Kidney (tissue), 13 donors: ENCODE measurements at regions not wholly inside any gene's neighbourhood (a gene's known extent, or its start where the extent isn't known, plus 50 kb on each side); places are given as distances from the start of the nearest gene placed in this dataset.

Source experiments
- DNase-seq, 5 donors: peaks; one replicate each; pipeline ENCODE4 v3.0.0-alpha.2; 2013 to 2020
- FAIRE-seq: peaks from 2 replicates; lab custom pipeline; 2012; peaks lifted over from hg19 to GRCh38; lab: Jason Lieb, UNC
- H3K27ac ChIP-seq, 2 donors: one replicate each; pipeline ENCODE4 v1.7.0; 2013; ENCODE audit warnings: low read depth in 2 of 2, low read length in 2 of 2, inconsistent platforms in 1 of 2
- H3K27me3 ChIP-seq: one replicate; pipeline ENCODE4 v1.7.1; 2013; ENCODE audit warnings: low read length, inconsistent platforms; ENCODE audit not compliant: control insufficient read depth, insufficient read depth
- H3K36me3 ChIP-seq, 3 donors: one replicate each; pipeline versions ENCODE4 v1.7.0 to v1.7.1; 2013; ENCODE audit warnings: low read length in 3 of 3, control low read depth in 1 of 3, inconsistent platforms in 1 of 3; ENCODE audit not compliant: insufficient read depth in 3 of 3, control insufficient read depth in 2 of 3
- H3K4me1 ChIP-seq, 3 donors: one replicate each; pipeline versions ENCODE4 v1.7.0 to v1.7.1; 2013; ENCODE audit warnings: low read length in 3 of 3, inconsistent platforms in 1 of 3, low read depth in 1 of 3; ENCODE audit not compliant: control insufficient read depth in 2 of 3, insufficient read depth in 2 of 3
- H3K4me3 ChIP-seq, 3 donors: one replicate each; pipeline versions ENCODE4 v1.7.0 to v1.8.1; 2013; ENCODE audit warnings: low read length in 3 of 3, control low read depth in 1 of 3, inconsistent platforms in 1 of 3
- H3K9ac ChIP-seq, 3 donors: one replicate each; pipeline versions ENCODE4 v1.7.0 to v1.7.1; 2013; ENCODE audit warnings: low read length in 3 of 3, control low read depth in 1 of 3, inconsistent platforms in 1 of 3
- H3K9me3 ChIP-seq, 3 donors: one replicate each; pipeline versions ENCODE4 v1.7.0 to v1.7.1; 2013; ENCODE audit warnings: low read length in 3 of 3, control low read depth in 1 of 3, inconsistent platforms in 1 of 3; ENCODE audit not compliant: control insufficient read depth in 2 of 3, insufficient read depth in 1 of 3
- CTCF ChIP-seq: IDR thresholded peaks from 3 replicates; pipeline ENCODE4 v1.5.1; 2012; ENCODE audit warnings: mild to moderate bottlenecking, moderate library complexity, borderline replicate concordance; ENCODE audit not compliant: insufficient read depth; ENCODE audit errors: extremely low read depth
- intact Hi-C: fragments of 100-400 bp; cut with DNase I; formaldehyde crosslinking; loops from one replicate; pipeline ENCODE4 v1.11.1; 2022
- donor health status: control.
- donor health status: control.
- donor health status: control.
- donor health status: control.
- donor health status: control.
- donor health status: DM: yes; HTN: yes; CAD: no.
- donor health status: Normal renal cell carcinoma (clear cell type).

GRCh38 chr4:101439926-101440325 is 92.6 kb upstream of the PPP3CA start:
- H3K4me1 ChIP-seq, result no peaks in the 10 kb centered on the region
- FAIRE-seq, result no peak
- no peak overlapping the region for H3K4me3 ChIP-seq
- peak in 1 of 5 donors; percentile 6 for DNase-seq
- no peaks in the 10 kb centered on the region for H3K36me3 ChIP-seq
- intact Hi-C loops, result no loop called here
- TF ChIP-seq CTCF, result no peak
- no peaks in the 10 kb centered on the region for H3K9me3 ChIP-seq
- H3K9ac ChIP-seq, result no peak overlapping the region
- no peaks in the 10 kb centered on the region for H3K27me3 ChIP-seq
- H3K27ac ChIP-seq, result no peak overlapping the region

GRCh38 chr4:101421386-101421785 is 74.1 kb upstream of the PPP3CA start:
- H3K27ac ChIP-seq, result no peak overlapping the region
- FAIRE-seq (no peak), DNase-seq (peak in 2 of 5 donors; percentile 19 to 39)
- H3K36me3 ChIP-seq, result no peaks in the 10 kb centered on the region
- no peak overlapping the region for H3K9ac ChIP-seq
- intact Hi-C loops, result no loop called here
- no peaks in the 10 kb centered on the region for H3K9me3 ChIP-seq
- no peak for TF ChIP-seq CTCF
- no peaks in the 10 kb centered on the region for H3K27me3 ChIP-seq
- H3K4me1 ChIP-seq, result no peaks in the 10 kb centered on the region
- H3K4me3 ChIP-seq, result no peak overlapping the region

GRCh38 chr4:101420661-101421060 is 73.3 kb upstream of the PPP3CA start:
- Histone ChIP-seq H3K4me1 (no peaks in the 10 kb centered on the region), H3K36me3 (no peaks in the 10 kb centered on the region), H3K27ac (no peak overlapping the region), H3K4me3 (no peak overlapping the region), H3K9me3 (no peaks in the 10 kb centered on the region), H3K27me3 (no peaks in the 10 kb centered on the region), H3K9ac (no peak overlapping the region)
- DNase-seq, result no peak
- TF ChIP-seq CTCF, result no peak
- intact Hi-C loops, result no loop called here
- no peak for FAIRE-seq

- peak in 2 of 5 donors; percentile 58 to 77 for DNase-seq
Observed at GRCh38 chr4:101419336-101420135, 72.2 kb upstream of the PPP3CA start.

More at GRCh38 chr4:101419336-101420135, 72.2 kb upstream of the PPP3CA start:
- FAIRE-seq, result no peak
- TF ChIP-seq CTCF, result no peak
- Histone ChIP-seq H3K27ac (no peak overlapping the region), H3K9ac (no peak overlapping the region), H3K4me3 (no peak overlapping the region), H3K4me1 (no peaks in the 10 kb centered on the region), H3K27me3 (no peaks in the 10 kb centered on the region), H3K9me3 (no peaks in the 10 kb centered on the region), H3K36me3 (no peaks in the 10 kb centered on the region)
- intact Hi-C loops, result no loop called here
